ENCODE measurements at regions not wholly inside any gene's neighbourhood (a gene's known extent, or its start where the extent isn't known, plus 50 kb on each side); places are given as distances from the start of the nearest gene placed in this dataset.

DNA sequence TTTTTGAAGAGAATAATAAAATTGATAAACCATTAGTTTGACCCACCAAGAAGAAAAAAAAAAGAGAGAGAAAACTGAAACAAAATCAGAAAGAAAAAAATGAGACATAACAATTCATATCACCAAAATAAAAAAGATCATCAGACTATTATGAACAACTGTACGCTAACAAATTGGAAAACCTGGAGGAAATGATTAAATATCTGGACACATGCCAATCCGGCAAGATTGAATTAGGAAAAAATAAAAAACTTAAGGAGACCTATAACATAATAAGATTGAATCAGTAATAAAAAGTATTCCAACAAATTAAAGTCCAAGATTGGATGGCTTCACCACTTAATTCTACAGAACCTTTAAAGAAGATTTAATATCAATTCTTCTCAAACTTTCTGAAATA is 136.7 kb downstream of the CASP12 start:
- TF ChIP-seq, protein P1, sequence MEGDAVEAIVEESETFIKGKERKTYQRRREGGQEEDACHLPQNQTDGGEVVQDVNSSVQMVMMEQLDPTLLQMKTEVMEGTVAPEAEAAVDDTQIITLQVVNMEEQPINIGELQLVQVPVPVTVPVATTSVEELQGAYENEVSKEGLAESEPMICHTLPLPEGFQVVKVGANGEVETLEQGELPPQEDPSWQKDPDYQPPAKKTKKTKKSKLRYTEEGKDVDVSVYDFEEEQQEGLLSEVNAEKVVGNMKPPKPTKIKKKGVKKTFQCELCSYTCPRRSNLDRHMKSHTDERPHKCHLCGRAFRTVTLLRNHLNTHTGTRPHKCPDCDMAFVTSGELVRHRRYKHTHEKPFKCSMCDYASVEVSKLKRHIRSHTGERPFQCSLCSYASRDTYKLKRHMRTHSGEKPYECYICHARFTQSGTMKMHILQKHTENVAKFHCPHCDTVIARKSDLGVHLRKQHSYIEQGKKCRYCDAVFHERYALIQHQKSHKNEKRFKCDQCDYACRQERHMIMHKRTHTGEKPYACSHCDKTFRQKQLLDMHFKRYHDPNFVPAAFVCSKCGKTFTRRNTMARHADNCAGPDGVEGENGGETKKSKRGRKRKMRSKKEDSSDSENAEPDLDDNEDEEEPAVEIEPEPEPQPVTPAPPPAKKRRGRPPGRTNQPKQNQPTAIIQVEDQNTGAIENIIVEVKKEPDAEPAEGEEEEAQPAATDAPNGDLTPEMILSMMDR (IDR thresholded peaks at IDR 0.05): no peak
- TF ChIP-seq JUN (CRISPR knock-in tag; IDR thresholded peaks at IDR 0.05) (no peak), USF1 (CRISPR knock-in tag; IDR thresholded peaks at IDR 0.05) (no peak), GABPB1 (CRISPR knock-in tag; IDR thresholded peaks at IDR 0.05) (no peak), ERG (CRISPR knock-in tag; IDR thresholded peaks at IDR 0.05) (no peak), CREM (CRISPR knock-in tag; IDR thresholded peaks at IDR 0.05) (no peak)
